Mucosa of descending colon (tissue), 3 donors: ENCODE measurements at regions not wholly inside any gene's neighbourhood (a gene's known extent, or its start where the extent isn't known, plus 50 kb on each side); places are given as distances from the start of the nearest gene placed in this dataset.

Experiments used
- ATAC-seq: fragments of 200-7000 bp; cut with Tn5 transposase; one replicate; pipeline ENCODE4 v1.9.1; 2020; ENCODE audit warnings: mild to moderate bottlenecking, moderate library complexity
- DNase-seq, 3 donors: peaks; one replicate each; pipeline ENCODE4 v3.0.0-alpha.2; 2020
- H3K36me3 ChIP-seq: fragments of 200-600 bp; one replicate; pipeline ENCODE4 v1.8.0; 2021; ENCODE audit warnings: low read depth, mild to moderate bottlenecking
- H3K4me1 ChIP-seq: fragments of 200-600 bp; one replicate; pipeline ENCODE4 v1.8.0; 2021; ENCODE audit warnings: low read depth, mild to moderate bottlenecking
- H3K4me3 ChIP-seq: fragments of 200-600 bp; one replicate; pipeline ENCODE4 v1.8.0; 2021; ENCODE audit warnings: mild to moderate bottlenecking
- H3K9me3 ChIP-seq: fragments of 200-600 bp; one replicate; pipeline ENCODE4 v1.8.0; 2021; ENCODE audit warnings: mild to moderate bottlenecking
- CTCF ChIP-seq: fragments of 200-600 bp; IDR thresholded peaks from one replicate; pipeline ENCODE4 v1.8.0; 2022; ENCODE audit warnings: antibody characterized with exemption, mild to moderate bottlenecking
- intact Hi-C, 2 donors: fragments of 100-400 bp; cut with DNase I in 1 of 2; cut with micrococcal nuclease in 1 of 2; formaldehyde crosslinking; loops; one replicate each; pipeline versions ENCODE4 v1.11.0 to v1.11.1; 2022; cut with DNase I, micrococcal nuclease
- donor health status: DM: no; HTN: no; CAD: no; lungs with moderate emphysema.
- donor health status: DM: no; HTN: no; CAD: no.
- donor health status: DM: no; HTN: yes; CAD: no.

GRCh38 chr12:62191491-62192179 is 68.6 kb upstream of the USP15 start:
- peak; percentile 23 for ATAC-seq
- DNase-seq: peak in 2 of 3 donors; percentile 2 to 49
- Histone ChIP-seq H3K4me1 (peaks cover 9% of the 10 kb centered on the region), H3K36me3 (no peaks in the 10 kb centered on the region), H3K4me3 (no peak overlapping the region), H3K9me3 (no peaks in the 10 kb centered on the region)
- intact Hi-C loops: no loop called here
- no peak for TF ChIP-seq CTCF

DNA sequence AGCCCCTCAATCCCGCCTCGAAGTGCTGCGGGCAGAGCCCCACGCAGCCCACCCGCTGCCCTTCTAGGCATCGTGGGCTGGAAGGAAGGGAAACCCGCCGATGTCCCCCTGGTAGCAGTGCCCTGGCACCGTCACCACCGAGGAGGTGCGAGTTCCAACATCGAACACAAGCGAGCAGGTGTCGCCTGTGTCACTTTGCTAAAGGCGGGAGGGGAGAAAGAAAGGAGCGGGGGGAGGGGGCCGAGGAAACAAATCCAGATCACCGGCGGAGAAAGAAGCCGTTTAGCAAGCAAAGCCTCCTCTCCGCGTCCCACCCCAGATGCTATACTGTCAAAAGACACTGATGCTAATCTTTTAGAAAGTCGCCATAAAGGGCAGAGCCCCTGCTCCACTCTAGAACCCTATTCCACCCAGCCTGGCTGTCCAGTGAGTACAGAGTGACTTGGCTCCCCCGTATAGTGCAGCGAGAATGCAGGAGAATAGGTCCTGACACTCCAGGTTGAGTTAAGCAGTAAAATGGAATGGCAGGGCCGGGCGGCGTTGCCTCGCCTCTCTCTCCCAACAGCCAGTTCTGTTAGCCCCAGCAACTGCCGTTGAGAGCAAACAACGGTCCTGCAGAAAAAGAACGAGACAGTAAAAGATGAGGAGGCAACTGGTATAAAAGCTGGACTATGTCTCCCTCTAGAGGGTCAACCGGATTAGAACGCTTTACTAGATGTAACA is 67.9 kb upstream of the USP15 start:
- H3K4me1 ChIP-seq: peaks cover 9% of the 10 kb centered on the region
- ATAC-seq (peak; percentile 87), DNase-seq (peak in 2 of 3 donors; percentile 31 to 72)
- TF ChIP-seq CTCF: peak; percentile 30
- intact Hi-C loops: no loop called here
- H3K9me3 ChIP-seq: no peaks in the 10 kb centered on the region
- H3K36me3 ChIP-seq: no peaks in the 10 kb centered on the region
- no peak overlapping the region for H3K4me3 ChIP-seq

- TF ChIP-seq CTCF: no peak
- DNase-seq (no peak), ATAC-seq (no peak)
- Histone ChIP-seq H3K9me3 (no peaks in the 10 kb centered on the region), H3K4me3 (no peak overlapping the region), H3K36me3 (no peaks in the 10 kb centered on the region), H3K4me1 (peaks cover 9% of the 10 kb centered on the region)
- intact Hi-C loops: no loop called here
Measured at GRCh38 chr12:62192903-62193250, 67.3 kb upstream of the USP15 start.

DNA sequence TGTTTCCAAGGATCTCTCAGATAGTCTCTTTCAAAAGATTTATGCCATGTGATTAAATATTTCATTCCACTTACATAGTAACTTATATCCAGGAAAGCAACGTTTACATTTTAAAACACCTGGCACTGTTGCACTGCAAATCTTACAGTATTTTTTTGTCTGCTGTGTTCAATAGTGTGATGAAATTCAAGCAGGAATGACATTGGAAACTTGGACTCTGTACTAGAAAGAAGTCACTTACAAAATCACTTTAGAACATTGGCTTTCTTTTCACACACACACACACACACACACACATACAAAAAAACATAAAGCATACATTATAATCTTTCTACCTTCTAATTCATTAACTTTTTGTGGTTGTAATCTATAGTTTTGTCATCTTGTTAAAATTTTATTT is 66.2 kb upstream of the USP15 start:
- Histone ChIP-seq H3K9me3 (no peaks in the 10 kb centered on the region), H3K4me1 (peaks cover 9% of the 10 kb centered on the region), H3K36me3 (no peaks in the 10 kb centered on the region), H3K4me3 (no peak overlapping the region)
- DNase-seq: no peak
- ATAC-seq: no peak
- intact Hi-C loops: no loop called here
- TF ChIP-seq CTCF: no peak

DNA sequence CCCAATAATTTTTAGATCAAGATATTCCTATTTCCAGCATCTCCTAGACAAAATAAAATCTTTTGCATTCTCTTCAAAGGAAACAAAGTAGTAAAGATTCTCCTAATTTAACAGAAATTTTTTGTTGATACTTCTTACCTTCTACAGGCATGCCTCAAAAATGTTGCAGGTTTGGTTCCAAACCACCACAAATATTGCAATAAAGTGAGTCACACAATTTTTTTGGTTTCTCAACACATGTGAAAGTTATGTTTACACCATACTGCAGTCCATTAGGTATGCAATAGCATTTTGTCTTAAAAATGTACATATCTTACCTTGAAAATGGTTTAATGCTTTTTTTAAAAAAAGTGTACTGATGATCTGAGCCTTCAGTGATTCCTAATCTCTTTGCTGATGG is 65.6 kb upstream of the USP15 start:
- Histone ChIP-seq H3K36me3 (no peaks in the 10 kb centered on the region), H3K4me3 (no peak overlapping the region), H3K9me3 (no peaks in the 10 kb centered on the region), H3K4me1 (peaks cover 9% of the 10 kb centered on the region)
- DNase-seq: no peak
- ATAC-seq: no peak
- no peak for TF ChIP-seq CTCF
- intact Hi-C loops: no loop called here
